PC-9 (cell line): ENCODE measurements at regions not wholly inside any gene's neighbourhood (a gene's known extent, or its start where the extent isn't known, plus 50 kb on each side); places are given as distances from the start of the nearest gene placed in this dataset.

ENCODE experiments used
- BruUV-seq: library from RNA; stranded (reverse); fragments of 400-500 nt; replicated peaks from 2 replicates; lab custom pipeline; 2021; lab: Mats Ljungman, UMichigan
- CTCF ChIA-PET: fragments of 300-600 bp; sonication (Branson Sonifier 250); formaldehyde crosslinking; loops from one replicate; lab custom pipeline; 2022; ENCODE audit warnings: antibody characterized with exemption; lab: Charles Lee
- POLR2A ChIA-PET: fragments of 300-600 bp; sonication (Branson Sonifier 250); formaldehyde crosslinking; loops from one replicate; lab custom pipeline; 2022; ENCODE audit warnings: antibody characterized with exemption; ENCODE audit not compliant: unreplicated experiment; lab: Charles Lee
- DNase-seq, 2 experiments: peaks; one replicate each; pipeline versions ENCODE4 v3.0.0 to v3.0.0-alpha.2; 2015 to 2022; ENCODE audit warnings: mixed read lengths in 1 of 2
- H2AFZ ChIP-seq: fragments of 200-600 bp; sonication (generic); 2 replicates; pipeline ENCODE4 v1.8.1; 2017; ENCODE audit warnings: antibody characterized with exemption
- H3F3A ChIP-seq: fragments of 200-600 bp; sonication (generic); 2 replicates; pipeline ENCODE4 v1.8.1; 2017; ENCODE audit warnings: antibody characterized with exemption, mild to moderate bottlenecking, low read depth; ENCODE audit not compliant: insufficient read depth
- H3K27ac ChIP-seq: fragments of 200-600 bp; sonication (generic); 2 replicates; pipeline ENCODE4 v1.6.1; 2016; ENCODE audit warnings: mixed run types
- H3K27me3 ChIP-seq: fragments of 200-600 bp; sonication (generic); 2 replicates; pipeline ENCODE4 v1.6.1; 2016; ENCODE audit warnings: low read depth, mixed run types; ENCODE audit not compliant: insufficient read depth
- H3K36me3 ChIP-seq: fragments of 200-600 bp; sonication (generic); 2 replicates; pipeline ENCODE4 v1.6.1; 2016; ENCODE audit warnings: low read depth, mixed run types
- H3K4me1 ChIP-seq: fragments of 200-600 bp; sonication (generic); replicated peaks from 2 replicates; pipeline ENCODE4 v1.6.1; 2016; ENCODE audit warnings: mixed run types; ENCODE audit not compliant: insufficient read depth
- H3K4me2 ChIP-seq: fragments of 200-600 bp; sonication (generic); 2 replicates; pipeline ENCODE4 v1.6.1; 2017; ENCODE audit warnings: mixed run types
- H3K4me3 ChIP-seq: fragments of 200-600 bp; sonication (generic); 2 replicates; pipeline ENCODE4 v1.6.1; 2016; ENCODE audit warnings: mixed run types
- H3K79me2 ChIP-seq: fragments of 200-600 bp; sonication (generic); 2 replicates; pipeline ENCODE4 v1.6.1; 2017; ENCODE audit warnings: low read depth, mixed run types
- H3K9me2 ChIP-seq: fragments of 200-600 bp; sonication (generic); 2 replicates; pipeline ENCODE4 v1.8.1; 2017; ENCODE audit warnings: mild to moderate bottlenecking; ENCODE audit not compliant: insufficient read depth
- H3K9me3 ChIP-seq: fragments of 200-600 bp; sonication (generic); 2 replicates; pipeline ENCODE4 v1.8.1; 2016; ENCODE audit warnings: low read depth; ENCODE audit not compliant: insufficient read depth
- H4K20me1 ChIP-seq: fragments of 200-600 bp; sonication (generic); 2 replicates; pipeline ENCODE4 v1.8.1; 2017; ENCODE audit not compliant: insufficient read depth
- CTCF ChIP-seq: fragments of 200-600 bp; sonication (generic); conservative IDR thresholded peaks from 2 replicates; pipeline ENCODE4 v1.6.1; 2017; ENCODE audit warnings: mixed run types, antibody characterized with exemption, mild to moderate bottlenecking, moderate library complexity
- EZH2 ChIP-seq: fragments of 200-600 bp; sonication (generic); IDR thresholded peaks from 2 replicates; pipeline ENCODE4 v1.8.0; 2017; ENCODE audit warnings: antibody characterized with exemption, low read depth
- intact Hi-C: fragments of 100-400 bp; cut with micrococcal nuclease; formaldehyde crosslinking; loops from one replicate; pipeline ENCODE4 v1.10.0; 2022; ENCODE audit not compliant: unreplicated experiment

GRCh38 chr15:47568030-47568429, 149.3 kb upstream of the SEMA6D start:
- H3K36me3 ChIP-seq = no peaks in the 10 kb centered on the region
- H3K4me3 ChIP-seq = no peak overlapping the region
- POLR2A ChIA-PET = no interaction called here
- H3K9me2 ChIP-seq = no peaks in the 10 kb centered on the region
- H4K20me1 ChIP-seq = no peaks in the 10 kb centered on the region
- no peak overlapping the region for H2AFZ ChIP-seq
- H3F3A ChIP-seq = no peaks in the 10 kb centered on the region
- H3K27ac ChIP-seq = no peak overlapping the region
- no peaks in the 10 kb centered on the region for H3K27me3 ChIP-seq
- no peak overlapping the region for H3K4me2 ChIP-seq
- H3K4me1 ChIP-seq = no peaks in the 10 kb centered on the region
- TF ChIP-seq CTCF (no peak), EZH2 (no peak)
- H3K9me3 ChIP-seq = no peaks in the 10 kb centered on the region
- CTCF ChIA-PET = no interaction called here
- intact Hi-C loops = no loop called here
- BruUV-seq = no TSS peak
- H3K79me2 ChIP-seq = no peaks in the 10 kb centered on the region
- DNase-seq = no peak

- ChIA-PET POLR2A (no interaction called here), CTCF (interaction anchor here (0.6 kb wide), 1 partner anchor 17 kb away, joined by 3 read pairs; no protein-coding TSS in a partner anchor)
- no TSS peak for BruUV-seq
- Histone ChIP-seq H4K20me1 (no peaks in the 10 kb centered on the region), H3K27me3 (no peaks in the 10 kb centered on the region), H3K79me2 (no peaks in the 10 kb centered on the region), H3K36me3 (no peaks in the 10 kb centered on the region), H3K4me3 (no peak overlapping the region), H2AFZ (no peak overlapping the region), H3K4me2 (no peak overlapping the region), H3K9me2 (no peaks in the 10 kb centered on the region), H3K9me3 (no peaks in the 10 kb centered on the region), H3K27ac (no peak overlapping the region), H3F3A (no peaks in the 10 kb centered on the region), H3K4me1 (no peaks in the 10 kb centered on the region)
- intact Hi-C loops = no loop called here
- DNase-seq = no peak
- no peak for TF ChIP-seq CTCF
- no peak for TF ChIP-seq EZH2
These were observed 147.3 kb upstream of the SEMA6D start for GRCh38 chr15:47570044-47570443.

GRCh38 chr15:47570451-47570850, 146.9 kb upstream of the SEMA6D start:
- DNase-seq = no peak
- no peaks in the 10 kb centered on the region for H4K20me1 ChIP-seq
- H3K9me3 ChIP-seq = no peaks in the 10 kb centered on the region
- H3F3A ChIP-seq = no peaks in the 10 kb centered on the region
- ChIA-PET POLR2A (no interaction called here), CTCF (no interaction called here)
- no peak overlapping the region for H3K4me2 ChIP-seq
- no peaks in the 10 kb centered on the region for H3K36me3 ChIP-seq
- no peaks in the 10 kb centered on the region for H3K27me3 ChIP-seq
- intact Hi-C loops = no loop called here
- TF ChIP-seq EZH2 = no peak
- TF ChIP-seq CTCF = no peak
- no peak overlapping the region for H3K27ac ChIP-seq
- BruUV-seq = no TSS peak
- H2AFZ ChIP-seq = no peak overlapping the region
- no peak overlapping the region for H3K4me3 ChIP-seq
- H3K79me2 ChIP-seq = no peaks in the 10 kb centered on the region
- H3K4me1 ChIP-seq = no peaks in the 10 kb centered on the region
- no peaks in the 10 kb centered on the region for H3K9me2 ChIP-seq
